ENCODE measurements at regions not wholly inside any gene's neighbourhood (a gene's known extent, or its start where the extent isn't known, plus 50 kb on each side); places are given as distances from the start of the nearest gene placed in this dataset.

- no peaks in the 10 kb centered on the region for H3K36me3 ChIP-seq
- no peaks in the 10 kb centered on the region for H3K4me1 ChIP-seq
- TF ChIP-seq POLR2A (IDR thresholded peaks at IDR 0.05) (no peak), CTCF (IDR thresholded peaks at IDR 0.05) (no peak), EP300 (IDR thresholded peaks at IDR 0.05) (no peak), POLR2AphosphoS5 (IDR thresholded peaks at IDR 0.05) (no peak)
- no peak overlapping the region for H3K27ac ChIP-seq
- peaks cover 12% of the 10 kb centered on the region for H3K9me3 ChIP-seq
- H3K4me3 ChIP-seq: no peak overlapping the region
- H3K27me3 ChIP-seq: no peaks in the 10 kb centered on the region
- WGBS: 85% methylated on average over 5 of the region's 5 CpGs
- no peak for DNase-seq (ENCODE audit: low spot score in 2 of 2)
These were observed 1997.0 kb upstream of the LRRTM1 start for GRCh38 chr2:82301506-82301905.

- Histone ChIP-seq H3K27ac (no peak overlapping the region), H3K4me1 (no peaks in the 10 kb centered on the region), H3K36me3 (no peaks in the 10 kb centered on the region), H3K27me3 (no peaks in the 10 kb centered on the region), H3K9me3 (no peaks in the 10 kb centered on the region), H3K4me3 (no peak overlapping the region)
- 58% methylated on average over 1 of the region's 1 CpG for whole genome bisulfite sequencing
- DNase-seq (ENCODE audit: low spot score in 2 of 2): no peak
- no peak for TF ChIP-seq EP300 (IDR thresholded peaks at IDR 0.05)
- no peak for TF ChIP-seq POLR2AphosphoS5 (IDR thresholded peaks at IDR 0.05)
- no peak for TF ChIP-seq POLR2A (IDR thresholded peaks at IDR 0.05)
- TF ChIP-seq CTCF (IDR thresholded peaks at IDR 0.05): no peak
These were observed 1984.9 kb upstream of the LRRTM1 start for GRCh38 chr2:82289446-82289845.

- DNase-seq (ENCODE audit: low spot score in 2 of 2): no peak
These were observed 1978.5 kb upstream of the LRRTM1 start for GRCh38 chr2:82283075-82283474.

GRCh38 chr2:82282111-82282882 is 1977.7 kb upstream of the LRRTM1 start:
- H3K36me3 ChIP-seq: no peaks in the 10 kb centered on the region
- TF ChIP-seq EP300 (IDR thresholded peaks at IDR 0.05): no peak
- no peak for TF ChIP-seq POLR2AphosphoS5 (IDR thresholded peaks at IDR 0.05)
- no peak for TF ChIP-seq POLR2A (IDR thresholded peaks at IDR 0.05)
- no peak for TF ChIP-seq CTCF (IDR thresholded peaks at IDR 0.05)
- DNase-seq (ENCODE audit: low spot score in 2 of 2): no peak
- no peak overlapping the region for H3K4me3 ChIP-seq
- 82% methylated on average over 16 of the region's 16 CpGs for WGBS
- H3K4me1 ChIP-seq: no peaks in the 10 kb centered on the region
- H3K9me3 ChIP-seq: no peaks in the 10 kb centered on the region
- no peak overlapping the region for H3K27ac ChIP-seq
- H3K27me3 ChIP-seq: no peaks in the 10 kb centered on the region

More at GRCh38 chr2:82283075-82283474, 1978.5 kb upstream of the LRRTM1 start:
- H3K27me3 ChIP-seq: no peaks in the 10 kb centered on the region
- H3K4me1 ChIP-seq: no peaks in the 10 kb centered on the region
- H3K4me3 ChIP-seq: no peak overlapping the region
- H3K36me3 ChIP-seq: no peaks in the 10 kb centered on the region
- TF ChIP-seq POLR2AphosphoS5 (IDR thresholded peaks at IDR 0.05) (no peak), CTCF (IDR thresholded peaks at IDR 0.05) (no peak), EP300 (IDR thresholded peaks at IDR 0.05) (no peak), POLR2A (IDR thresholded peaks at IDR 0.05) (no peak)
- H3K9me3 ChIP-seq: no peaks in the 10 kb centered on the region
- no peak overlapping the region for H3K27ac ChIP-seq
- 86% methylated on average over 2 of the region's 2 CpGs for WGBS

- 60% methylated on average over 1 of the region's 1 CpG for WGBS
- H3K4me1 ChIP-seq: no peaks in the 10 kb centered on the region
These were observed 1974.8 kb upstream of the LRRTM1 start for GRCh38 chr2:82279367-82279766.

More at GRCh38 chr2:82279367-82279766, 1974.8 kb upstream of the LRRTM1 start:
- no peaks in the 10 kb centered on the region for H3K27me3 ChIP-seq
- TF ChIP-seq EP300 (IDR thresholded peaks at IDR 0.05) (no peak), POLR2A (IDR thresholded peaks at IDR 0.05) (no peak), POLR2AphosphoS5 (IDR thresholded peaks at IDR 0.05) (no peak), CTCF (IDR thresholded peaks at IDR 0.05) (no peak)
- no peak overlapping the region for H3K4me3 ChIP-seq
- no peaks in the 10 kb centered on the region for H3K9me3 ChIP-seq
- no peaks in the 10 kb centered on the region for H3K36me3 ChIP-seq
- DNase-seq (ENCODE audit: low spot score in 2 of 2): no peak
- no peak overlapping the region for H3K27ac ChIP-seq
